H1 (cell line): ENCODE measurements at regions not wholly inside any gene's neighbourhood (a gene's known extent, or its start where the extent isn't known, plus 50 kb on each side); places are given as distances from the start of the nearest gene placed in this dataset.
A peak's percentile ranks its signal among the peaks of the same experiment; 100 is the strongest.

Experiments
- CTCF ChIA-PET: fragments of 300-600 bp; sonication (Branson Sonifier 250); formaldehyde crosslinking; loops from one replicate; lab custom pipeline; 2021; ENCODE audit not compliant: partially characterized antibody; lab: Charles Lee
- POLR2A ChIA-PET: fragments of 300-600 bp; sonication (Branson Sonifier 250); formaldehyde crosslinking; loops from one replicate; lab custom pipeline; 2021; ENCODE audit warnings: inconsistent platforms; ENCODE audit not compliant: partially characterized antibody; lab: Charles Lee
- DNase-seq, 2 experiments: peaks; one replicate each; pipeline versions ENCODE4 v3.0.0 to v3.0.0-alpha.2; 2010 to 2022; ENCODE audit warnings: low spot score in 2 of 2, low read depth in 1 of 2, mixed read lengths in 1 of 2
- FAIRE-seq: peaks from 2 replicates; lab custom pipeline; 2011; peaks lifted over from hg19 to GRCh38; lab: Jason Lieb, UNC
- H2AFZ ChIP-seq: 2 replicates; pipeline ENCODE4 v1.8.1; 2012; ENCODE audit warnings: low read length, inconsistent platforms
- H2AK5ac ChIP-seq: 2 replicates; pipeline ENCODE4 v1.6.1; 2013; ENCODE audit warnings: low read depth, low read length
- H2BK120ac ChIP-seq: replicated peaks from 2 replicates; pipeline ENCODE3; 2013; ENCODE audit warnings: low read depth, low read length, inconsistent platforms
- H2BK12ac ChIP-seq: 2 replicates; pipeline ENCODE4 v1.6.1; 2013; ENCODE audit warnings: low read depth, low read length
- H2BK15ac ChIP-seq: 2 replicates; pipeline ENCODE4 v1.6.1; 2013; ENCODE audit warnings: low read length
- H2BK20ac ChIP-seq: 2 replicates; pipeline ENCODE4 v1.6.1; 2013; ENCODE audit warnings: low read length
- H2BK5ac ChIP-seq: 2 replicates; pipeline ENCODE4 v1.6.1; 2013; ENCODE audit warnings: low read depth, low read length
- H3K14ac ChIP-seq: 2 replicates; pipeline ENCODE4 v1.6.1; 2013; ENCODE audit warnings: inconsistent platforms; ENCODE audit not compliant: insufficient read length
- H3K18ac ChIP-seq: 2 replicates; pipeline ENCODE4 v1.6.1; 2013; ENCODE audit warnings: low read length; ENCODE audit errors: extremely low read depth
- H3K23ac ChIP-seq: 2 replicates; pipeline ENCODE4 v1.6.1; 2013; ENCODE audit warnings: inconsistent platforms; ENCODE audit not compliant: insufficient read length
- H3K23me2 ChIP-seq: 2 replicates; pipeline ENCODE4 v1.6.1; 2013; ENCODE audit warnings: low read depth, low read length
- H3K27ac ChIP-seq: 2 replicates; pipeline ENCODE4 v1.6.1; 2011; ENCODE audit warnings: low read depth, low read length, inconsistent platforms
- H3K27me3 ChIP-seq, 4 experiments: replicated peaks in 1 of 4; 1 replicate in 1 of 4; 2 replicates in 3 of 4; pipeline versions ENCODE4 v1.6.1 to v1.8.1; 2011 to 2013; ENCODE audit warnings: low read length in 3 of 4, mild to moderate bottlenecking in 3 of 4, inconsistent platforms in 2 of 4, mixed read lengths in 2 of 4, moderate library complexity in 1 of 4; ENCODE audit not compliant: control insufficient read depth in 3 of 4, insufficient read depth in 3 of 4; ENCODE audit errors: extremely low read depth in 1 of 4
- H3K36me3 ChIP-seq, 4 experiments: 2 replicates each; pipeline versions ENCODE4 v1.6.1 to v1.8.1; 2011 to 2013; ENCODE audit warnings: mild to moderate bottlenecking in 4 of 4, low read length in 3 of 4, moderate library complexity in 2 of 4, control low read depth in 1 of 4, inconsistent platforms in 1 of 4; ENCODE audit not compliant: insufficient read depth in 4 of 4, control insufficient read depth in 2 of 4
- H3K4ac ChIP-seq: replicated peaks from 2 replicates; pipeline ENCODE3; 2013; ENCODE audit warnings: low read length, low read depth, mixed read lengths, inconsistent platforms; ENCODE audit not compliant: insufficient read length
- H3K4me1 ChIP-seq, 4 experiments: replicated peaks in 1 of 4; 1 replicate in 1 of 4; 2 replicates in 3 of 4; pipeline versions ENCODE4 v1.6.1 to v1.8.1; 2011 to 2013; ENCODE audit warnings: low read length in 3 of 4, inconsistent platforms in 2 of 4, mixed read lengths in 1 of 4; ENCODE audit not compliant: insufficient read depth in 4 of 4, control insufficient read depth in 3 of 4
- H3K4me2 ChIP-seq, 2 experiments: 2 replicates each; pipeline versions ENCODE4 v1.6.1 to v1.8.1; 2011 to 2013; ENCODE audit warnings: low read depth in 2 of 2, low read length in 2 of 2, control low read depth in 1 of 2, inconsistent platforms in 1 of 2, mild to moderate bottlenecking in 1 of 2; ENCODE audit not compliant: insufficient read depth in 1 of 2
- H3K4me3 ChIP-seq, 4 experiments: fragments of 200-600, 300-600 bp in 1 of 4; sonication (generic), shearing (Covaris generic), sonication (Bioruptor Twin) in 1 of 4; 2 replicates each; pipeline versions ENCODE4 v1.5.1 to v1.8.1; 2011 to 2016; ENCODE audit warnings: low read length in 4 of 4, low read depth in 3 of 4, control low read depth in 2 of 4, inconsistent platforms in 2 of 4, mild to moderate bottlenecking in 2 of 4, mixed read lengths in 1 of 4, moderate library complexity in 1 of 4; ENCODE audit not compliant: insufficient read depth in 2 of 4; ENCODE audit errors: extremely low read depth in 1 of 4
- H3K56ac ChIP-seq: replicated peaks from 2 replicates; pipeline ENCODE3; 2013; ENCODE audit warnings: low read depth, mild to moderate bottlenecking, mixed read lengths, low read length, inconsistent platforms; ENCODE audit not compliant: insufficient read length
- H3K79me1 ChIP-seq: 2 replicates; pipeline ENCODE4 v1.6.1; 2013; ENCODE audit warnings: low read depth, low read length, control low read depth
- H3K79me2 ChIP-seq, 2 experiments: 2 replicates each; pipeline versions ENCODE4 v1.6.1 to v1.8.1; 2012 to 2013; ENCODE audit warnings: low read length in 2 of 2, mild to moderate bottlenecking in 2 of 2, inconsistent platforms in 1 of 2; ENCODE audit not compliant: insufficient read depth in 2 of 2, control insufficient read depth in 1 of 2
- H3K9ac ChIP-seq, 4 experiments: replicated peaks in 1 of 4; 1 replicate in 1 of 4; 2 replicates in 3 of 4; pipeline versions ENCODE4 v1.6.1 to v1.8.1; 2011 to 2013; ENCODE audit warnings: low read depth in 3 of 4, low read length in 3 of 4, control low read depth in 2 of 4, mild to moderate bottlenecking in 2 of 4, moderate library complexity in 2 of 4, inconsistent platforms in 1 of 4; ENCODE audit errors: extremely low read depth in 1 of 4
- H3K9me3 ChIP-seq, 2 experiments: 2 replicates each; pipeline versions ENCODE4 v1.6.1 to v1.8.1; 2012 to 2013; ENCODE audit warnings: mild to moderate bottlenecking in 2 of 2, moderate library complexity in 2 of 2, control low read depth in 1 of 2, inconsistent platforms in 1 of 2, low read depth in 1 of 2, low read length in 1 of 2, mixed read lengths in 1 of 2; ENCODE audit not compliant: insufficient read depth in 2 of 2
- H4K20me1 ChIP-seq, 2 experiments: replicated peaks in 1 of 2; 2 replicates each; pipeline versions ENCODE3 to v1.8.1; 2011 to 2013; ENCODE audit warnings: inconsistent platforms in 2 of 2, low read length in 2 of 2, mild to moderate bottlenecking in 1 of 2; ENCODE audit not compliant: insufficient read depth in 2 of 2, control insufficient read depth in 1 of 2
- H4K5ac ChIP-seq: 2 replicates; pipeline ENCODE4 v1.6.1; 2013; ENCODE audit warnings: low read length, low read depth, mixed read lengths, inconsistent platforms; ENCODE audit not compliant: insufficient read length
- H4K8ac ChIP-seq: 2 replicates; pipeline ENCODE4 v1.8.0; 2013; ENCODE audit warnings: mild to moderate bottlenecking, moderate library complexity, low read length, inconsistent platforms; ENCODE audit not compliant: insufficient read depth; ENCODE audit errors: extremely low read depth
- H4K91ac ChIP-seq: replicated peaks from 2 replicates; pipeline ENCODE3; 2013; ENCODE audit warnings: low read length, mixed read lengths, inconsistent platforms; ENCODE audit not compliant: insufficient read length
- MAFK ChIP-seq: IDR thresholded peaks from 2 replicates; pipeline ENCODE4 v1.6.1; 2012; ENCODE audit warnings: low read depth, mild to moderate bottlenecking, improper control_type of control experiment, low read length
- POU5F1 ChIP-seq: IDR thresholded peaks from 2 replicates; pipeline ENCODE4 v1.6.1; 2011; ENCODE audit warnings: low read depth, mild to moderate bottlenecking, low read length, moderate library complexity
- WGBS, 2 experiments: shearing (Covaris generic) in 1 of 2; methylation state at CpG; one replicate each; pipeline versions ENCODE4 v1.1.6 to v1.1.7; 2013 to 2015; ENCODE audit warnings: low lambda C conversion rate in 2 of 2, mixed read lengths in 2 of 2, inconsistent platforms in 1 of 2, low coverage in 1 of 2, missing lambda C conversion rate in 1 of 2; ENCODE audit not compliant: insufficient replicate concordance in 2 of 2, insufficient coverage in 1 of 2, insufficient read length in 1 of 2; ENCODE audit errors: extremely low coverage in 1 of 2, missing lambda C conversion rate in 1 of 2; 5-methylcytosine and 5-hydroxymethylcytosine counted together

DNA sequence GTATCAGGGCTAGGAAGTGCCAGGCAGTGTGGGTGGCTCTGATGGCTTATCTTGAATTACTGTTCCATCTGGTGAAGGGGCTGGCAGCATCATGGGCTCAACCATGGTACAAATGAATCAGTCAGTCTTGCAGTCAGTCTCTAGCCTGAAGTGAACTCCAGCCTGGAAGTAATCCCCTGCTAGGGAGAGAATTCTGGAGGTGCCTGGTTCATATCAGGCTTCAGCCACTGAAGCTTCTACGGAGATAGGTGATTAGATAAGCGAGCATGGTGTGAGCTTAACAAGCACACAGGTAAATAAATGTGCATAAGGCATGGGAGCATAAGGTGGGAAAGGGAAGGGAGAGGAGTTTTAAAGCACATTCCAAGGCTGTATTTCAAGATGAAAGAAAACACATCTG is 541.7 kb downstream of the MBD2 start:
- CTCF ChIA-PET: interaction anchor here (1.4 kb wide), 1 partner anchor 445 kb away, joined by 3 read pairs; no protein-coding TSS in a partner anchor
- Histone ChIP-seq H3K9ac (no peak overlapping the region), H2BK15ac (no peak overlapping the region), H3K23ac (no peak overlapping the region), H3K27me3 (no peaks in the 10 kb centered on the region), H2AFZ (peak overlapping the region; percentile 87; the same call in 1 of the 2 replicates), H4K91ac (no peak overlapping the region), H4K20me1 (no peaks in the 10 kb centered on the region), H3K36me3 (no peaks in the 10 kb centered on the region), H2BK5ac (no peak overlapping the region), H3K18ac (no peak overlapping the region), H3K56ac (no peak overlapping the region), H2BK20ac (no peak overlapping the region), H3K14ac (no peak overlapping the region), H3K4me2 (no peak overlapping the region), H3K4me3 (no peak overlapping the region), H2BK12ac (no peak overlapping the region), H3K4ac (no peak overlapping the region), H4K8ac (peak overlapping the region; percentile 51; the same call in 1 of the 2 replicates), H3K23me2 (no peaks in the 10 kb centered on the region), H4K5ac (no peak overlapping the region), H3K4me1 (no peaks in the 10 kb centered on the region), H3K79me2 (no peaks in the 10 kb centered on the region), H3K79me1 (no peaks in the 10 kb centered on the region), H3K9me3 (no peaks in the 10 kb centered on the region), H2BK120ac (no peak overlapping the region), H3K27ac (no peak overlapping the region), H2AK5ac (no peak overlapping the region)
- TF ChIP-seq MAFK (no peak), POU5F1 (no peak)
- WGBS, 2 experiments: 92% methylated on average over 2 of the region's 2 CpGs; no CpG with 5 or more reads in 1 of the 2 experiments
- FAIRE-seq (no peak), DNase-seq (no peak)
- POLR2A ChIA-PET: no interaction called here
